ENCODE measurements at regions not wholly inside any gene's neighbourhood (a gene's known extent, or its start where the extent isn't known, plus 50 kb on each side); places are given as distances from the start of the nearest gene placed in this dataset.

DNA sequence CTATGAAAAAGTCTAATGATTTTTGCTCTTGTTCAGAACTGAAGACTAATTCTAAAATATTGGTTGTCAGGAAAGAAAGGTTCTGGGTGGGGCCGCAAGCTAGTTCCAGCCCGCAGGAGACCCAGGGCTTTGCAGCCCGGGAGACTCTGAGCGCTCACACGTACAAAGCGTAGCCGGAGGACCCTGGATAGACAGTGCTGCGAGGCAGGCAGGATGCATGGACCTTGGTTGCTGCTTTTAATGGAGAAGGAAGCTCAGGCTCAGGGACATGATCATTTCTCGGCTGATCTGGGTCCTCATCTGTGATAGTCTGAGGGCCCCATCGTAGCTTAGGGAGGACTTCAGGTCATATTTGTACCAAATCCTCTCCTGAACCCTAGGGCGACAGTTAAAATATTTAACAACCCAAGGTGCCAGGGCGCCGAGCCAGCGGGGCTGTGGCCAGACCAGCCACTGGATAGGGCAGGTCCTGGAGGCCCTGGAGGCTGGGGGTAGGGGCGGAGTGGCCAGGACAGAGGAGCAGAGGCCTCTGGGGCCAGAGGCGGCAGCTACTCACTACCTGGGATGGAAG is 70.1 kb upstream of the UNC5A start:
- 62% methylated on average over 14 of the region's 16 CpGs for WGBS (ENCODE audit: insufficient coverage)
- DNase-seq = no peak
- Histone ChIP-seq H3K27me3 (ENCODE audit: control insufficient read depth, insufficient read depth, low read length) (peaks cover 84% of the 10 kb centered on the region), H3K36me3 (ENCODE audit: control insufficient read depth, insufficient read depth, low read length) (no peaks in the 10 kb centered on the region), H3K27ac (ENCODE audit: low read length) (no peak overlapping the region), H3K9me3 (replicated peaks; ENCODE audit: control insufficient read depth, low read depth, low read length) (no peaks in the 10 kb centered on the region), H3K4me1 (ENCODE audit: control insufficient read depth, insufficient read depth, low read length) (peaks cover 10% of the 10 kb centered on the region), H3K4me3 (ENCODE audit: low read length) (no peak overlapping the region)

DNA sequence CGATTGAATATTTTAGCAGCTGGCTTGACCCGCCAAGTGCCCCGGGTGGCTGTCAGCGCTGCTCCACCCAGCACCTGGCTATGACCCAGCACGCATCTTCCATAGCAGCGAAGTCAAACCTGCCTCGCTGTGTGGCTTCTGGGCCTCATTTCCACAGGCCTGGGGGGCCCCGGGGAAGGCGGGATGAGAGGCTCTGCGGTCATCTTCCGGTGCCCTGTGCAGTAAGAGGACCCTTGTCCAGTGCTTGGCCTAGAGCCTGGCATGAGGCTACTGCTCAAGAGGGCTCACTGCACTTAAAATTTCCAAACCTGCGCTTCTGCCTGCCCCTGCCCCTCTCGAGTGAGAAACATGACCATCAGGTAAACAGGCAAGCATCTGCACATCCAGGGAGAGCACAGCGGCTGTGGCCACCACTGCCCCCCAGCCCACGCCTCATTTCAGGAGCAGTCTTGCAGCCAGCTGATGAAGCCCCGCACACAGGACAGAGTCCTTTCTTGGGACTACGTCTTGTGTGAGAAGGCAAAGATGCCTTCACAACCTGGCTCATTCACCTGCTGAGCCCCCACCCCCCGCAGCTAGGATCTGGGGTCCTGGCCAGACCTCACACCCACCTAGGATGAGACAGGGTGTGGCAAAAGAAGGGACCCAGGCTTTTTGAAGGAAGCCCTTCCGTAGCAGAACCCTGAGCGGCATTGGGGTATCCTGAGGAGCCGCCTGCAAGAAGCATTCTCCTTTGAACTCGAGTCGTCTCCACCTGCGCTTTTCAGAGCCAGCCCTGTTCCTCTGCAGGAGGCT is 69.5 kb upstream of the UNC5A start:
- WGBS (ENCODE audit: insufficient coverage) = 69% methylated on average over 23 of the region's 24 CpGs
- peaks cover 87% of the 10 kb centered on the region for H3K27me3 ChIP-seq (ENCODE audit: control insufficient read depth, insufficient read depth, low read length)

DNA sequence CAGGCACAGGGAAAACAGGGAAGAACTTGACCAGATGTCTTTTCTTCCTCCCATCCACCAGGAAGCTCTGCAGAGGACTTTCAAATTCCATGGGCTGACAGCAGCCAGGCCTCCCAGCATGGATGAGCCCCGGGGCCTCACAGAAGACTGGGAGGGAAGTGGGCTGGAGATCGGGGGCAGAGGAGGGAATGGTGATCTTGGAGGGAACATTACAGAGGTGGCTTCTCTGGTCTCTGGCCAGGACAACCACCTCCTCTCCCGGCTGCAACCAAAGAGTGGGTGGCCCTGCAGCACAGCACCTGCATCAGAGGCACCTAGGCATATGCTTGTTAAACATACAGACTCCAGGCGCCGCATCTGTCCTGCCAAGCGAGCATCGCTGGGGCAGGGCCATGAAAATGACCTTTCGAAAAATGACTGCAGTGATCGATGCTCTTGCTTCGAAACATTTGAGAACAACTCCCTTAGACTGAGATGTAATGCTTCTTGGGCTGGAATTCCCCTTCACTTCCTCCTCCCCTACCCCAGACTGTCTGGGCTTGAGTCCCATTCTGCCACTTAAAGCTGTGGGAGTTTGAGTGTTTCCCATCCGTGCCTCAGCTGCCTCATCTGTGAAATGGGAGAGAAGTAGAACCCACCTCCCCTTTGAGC is 68.7 kb upstream of the UNC5A start:
- no peak overlapping the region for H3K27ac ChIP-seq (ENCODE audit: low read length)
- H3K4me3 ChIP-seq (ENCODE audit: low read length) = no peak overlapping the region
- peaks cover 87% of the 10 kb centered on the region for H3K27me3 ChIP-seq (ENCODE audit: control insufficient read depth, insufficient read depth, low read length)
- DNase-seq = no peak
- no peaks in the 10 kb centered on the region for H3K9me3 ChIP-seq (replicated peaks; ENCODE audit: control insufficient read depth, low read depth, low read length)
- H3K4me1 ChIP-seq (ENCODE audit: control insufficient read depth, insufficient read depth, low read length) = peaks cover 10% of the 10 kb centered on the region
- H3K36me3 ChIP-seq (ENCODE audit: control insufficient read depth, insufficient read depth, low read length) = no peaks in the 10 kb centered on the region
- WGBS (ENCODE audit: insufficient coverage) = 81% methylated on average over 6 of the region's 11 CpGs

More for the DNA sequence above, 69.5 kb upstream of the UNC5A start:
- no peaks in the 10 kb centered on the region for H3K9me3 ChIP-seq (replicated peaks; ENCODE audit: control insufficient read depth, low read depth, low read length)
- H3K4me1 ChIP-seq (ENCODE audit: control insufficient read depth, insufficient read depth, low read length) = peaks cover 10% of the 10 kb centered on the region
- DNase-seq = no peak
- H3K36me3 ChIP-seq (ENCODE audit: control insufficient read depth, insufficient read depth, low read length) = no peaks in the 10 kb centered on the region
- H3K4me3 ChIP-seq (ENCODE audit: low read length) = no peak overlapping the region
- no peak overlapping the region for H3K27ac ChIP-seq (ENCODE audit: low read length)

DNA sequence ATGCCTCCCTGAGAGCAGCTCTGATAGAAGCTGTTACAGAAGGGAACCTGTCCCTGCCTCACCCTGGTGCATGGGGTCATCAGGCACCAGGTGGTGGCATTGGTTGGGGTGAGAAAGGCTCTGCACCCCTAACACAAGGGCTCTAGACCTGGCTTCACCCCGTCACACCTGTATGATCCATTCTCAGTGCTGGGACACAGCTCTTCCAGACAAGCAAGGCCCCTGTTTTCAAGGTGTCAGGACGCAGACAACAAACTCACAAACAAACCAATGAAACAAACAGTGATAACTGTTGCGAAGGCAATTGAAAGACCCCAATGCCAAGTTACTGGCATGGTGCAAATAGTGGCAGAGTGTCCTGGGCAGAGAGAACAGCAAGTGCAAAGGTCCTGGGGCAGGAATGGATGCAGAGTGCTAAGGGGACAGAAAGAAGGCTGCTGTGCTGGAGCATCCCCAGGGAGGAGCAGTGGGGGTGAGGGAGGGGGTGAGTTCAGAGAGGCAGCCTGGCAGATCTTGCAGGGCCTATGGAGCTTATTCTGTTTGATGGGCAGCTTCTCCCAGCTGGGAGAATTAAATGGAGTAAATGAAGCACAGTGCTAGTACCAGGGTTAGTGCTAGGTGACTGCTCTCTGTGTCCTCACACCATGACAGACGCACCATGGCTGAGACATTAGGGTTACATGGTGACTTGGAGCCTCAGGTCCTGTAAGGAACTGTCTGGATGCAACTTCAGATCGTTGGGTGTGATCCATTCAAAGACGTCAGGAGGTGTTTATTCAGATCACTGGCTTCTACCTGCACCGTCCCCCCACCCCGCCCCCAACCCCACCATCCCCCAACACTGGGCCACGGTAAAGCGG is 67.9 kb upstream of the UNC5A start:
- H3K4me1 ChIP-seq (ENCODE audit: control insufficient read depth, insufficient read depth, low read length) = peaks cover 10% of the 10 kb centered on the region
- no peaks in the 10 kb centered on the region for H3K36me3 ChIP-seq (ENCODE audit: control insufficient read depth, insufficient read depth, low read length)
- H3K27ac ChIP-seq (ENCODE audit: low read length) = no peak overlapping the region
- H3K4me3 ChIP-seq (ENCODE audit: low read length) = no peak overlapping the region
- WGBS (ENCODE audit: insufficient coverage) = 86% methylated on average over 1 of the region's 10 CpGs
- H3K9me3 ChIP-seq (replicated peaks; ENCODE audit: control insufficient read depth, low read depth, low read length) = no peaks in the 10 kb centered on the region
- H3K27me3 ChIP-seq (ENCODE audit: control insufficient read depth, insufficient read depth, low read length) = peaks cover 85% of the 10 kb centered on the region
- no peak for DNase-seq

DNA sequence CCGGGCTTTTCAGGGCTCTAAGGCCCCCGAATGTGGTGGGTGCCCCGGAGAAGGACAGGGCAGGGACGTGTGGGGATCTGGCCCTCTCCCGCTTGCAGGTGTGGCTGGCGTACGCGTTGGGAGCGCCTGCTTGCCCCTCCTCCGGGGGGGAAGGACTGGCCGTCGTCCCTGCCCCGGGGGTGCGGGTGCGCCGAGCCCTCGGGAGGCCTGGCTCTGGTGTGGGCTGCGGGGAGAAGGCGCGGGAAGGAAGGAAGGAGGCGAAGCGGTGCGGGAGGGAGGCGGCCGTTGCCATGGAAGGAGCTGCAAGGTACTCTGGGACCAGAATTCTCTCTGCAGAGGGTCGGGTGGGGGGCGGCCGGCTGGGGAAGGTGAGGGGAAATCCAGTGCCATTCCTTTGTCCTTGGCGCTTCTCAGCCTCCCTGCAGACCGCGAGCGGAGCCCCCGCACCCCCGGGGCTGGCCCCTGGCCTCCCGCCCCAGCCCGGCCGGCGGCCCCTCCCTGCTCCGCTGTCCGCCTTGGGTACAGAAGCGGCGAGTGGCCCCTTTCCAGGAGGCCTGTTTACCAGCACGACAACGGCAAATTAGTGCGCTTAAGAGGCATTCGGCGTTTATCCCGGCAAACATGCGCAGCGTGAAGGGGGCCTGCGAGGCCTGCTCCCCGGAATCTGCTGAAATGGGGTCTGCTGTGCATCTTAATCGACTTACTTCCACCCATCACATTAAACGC is 67.1 kb upstream of the UNC5A start:
- DNase-seq = no peak
- 3% methylated on average over 42 of the region's 54 CpGs for WGBS (ENCODE audit: insufficient coverage)
- no peak overlapping the region for H3K4me3 ChIP-seq (ENCODE audit: low read length)
- H3K27me3 ChIP-seq (ENCODE audit: control insufficient read depth, insufficient read depth, low read length) = peaks cover 86% of the 10 kb centered on the region
- no peaks in the 10 kb centered on the region for H3K36me3 ChIP-seq (ENCODE audit: control insufficient read depth, insufficient read depth, low read length)
- H3K4me1 ChIP-seq (ENCODE audit: control insufficient read depth, insufficient read depth, low read length) = peaks cover 10% of the 10 kb centered on the region
- H3K9me3 ChIP-seq (replicated peaks; ENCODE audit: control insufficient read depth, low read depth, low read length) = no peaks in the 10 kb centered on the region
- no peak overlapping the region for H3K27ac ChIP-seq (ENCODE audit: low read length)

DNA sequence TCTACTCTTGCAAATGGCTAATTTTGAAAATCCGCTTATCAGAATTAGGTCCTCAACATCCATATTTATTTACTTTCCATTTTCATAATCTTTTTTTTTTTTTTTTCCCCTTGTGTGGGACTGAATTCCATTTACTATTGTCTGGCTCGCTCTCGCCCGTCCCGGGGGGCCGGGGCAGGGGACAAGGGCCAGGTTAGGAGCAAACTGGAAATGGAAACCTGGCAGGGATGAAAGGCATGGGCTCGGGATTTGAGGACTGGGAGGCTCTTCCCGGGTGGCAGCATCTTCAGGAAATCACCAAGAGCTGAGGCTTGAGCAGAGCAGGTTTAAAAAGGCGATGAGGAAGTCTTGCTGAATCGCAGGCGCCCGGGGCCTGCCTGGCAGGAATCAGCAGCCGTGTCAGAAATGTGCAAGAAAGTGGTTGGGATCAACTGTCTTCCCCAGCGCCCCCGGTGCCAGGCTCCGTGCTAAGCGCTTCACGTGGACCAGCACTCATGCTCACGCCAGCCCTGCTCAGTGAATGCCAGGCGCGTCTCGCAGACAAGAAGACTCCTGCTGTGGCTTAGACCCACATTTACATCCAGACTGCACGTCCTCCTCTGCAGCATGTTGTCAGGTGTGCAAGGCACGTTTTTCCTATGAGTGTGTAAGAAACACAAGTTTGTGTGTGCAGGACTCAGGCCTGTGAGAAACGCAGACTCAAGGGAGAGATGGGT is 66.3 kb upstream of the UNC5A start:
- H3K4me1 ChIP-seq (ENCODE audit: control insufficient read depth, insufficient read depth, low read length) = peaks cover 10% of the 10 kb centered on the region
- no peaks in the 10 kb centered on the region for H3K36me3 ChIP-seq (ENCODE audit: control insufficient read depth, insufficient read depth, low read length)
- no peak overlapping the region for H3K27ac ChIP-seq (ENCODE audit: low read length)
- H3K4me3 ChIP-seq (ENCODE audit: low read length) = no peak overlapping the region
- DNase-seq = no peak
- H3K9me3 ChIP-seq (replicated peaks; ENCODE audit: control insufficient read depth, low read depth, low read length) = no peaks in the 10 kb centered on the region
- WGBS (ENCODE audit: insufficient coverage) = 32% methylated on average over 22 of the region's 25 CpGs
- H3K27me3 ChIP-seq (ENCODE audit: control insufficient read depth, insufficient read depth, low read length) = peaks cover 85% of the 10 kb centered on the region

DNA sequence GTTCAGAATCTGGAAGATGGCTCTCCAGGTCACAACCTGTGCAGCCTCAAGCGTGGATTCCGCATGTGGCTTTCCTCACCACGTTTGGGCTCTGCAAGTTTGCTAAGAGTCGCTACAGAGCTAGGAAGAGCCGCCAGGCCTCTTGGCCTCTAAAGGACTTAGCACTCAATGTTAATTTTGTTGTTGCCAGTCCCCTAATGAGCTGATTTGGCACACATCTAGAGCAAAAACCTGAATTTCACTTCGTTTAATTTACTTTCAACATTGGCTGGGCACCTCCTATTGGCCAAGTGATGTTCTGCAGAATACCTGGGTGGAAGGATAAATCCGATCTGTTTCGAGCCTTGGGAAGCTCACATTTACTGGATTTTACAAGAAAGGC is 65.8 kb upstream of the UNC5A start:
- Histone ChIP-seq H3K36me3 (ENCODE audit: control insufficient read depth, insufficient read depth, low read length) (no peaks in the 10 kb centered on the region), H3K4me1 (ENCODE audit: control insufficient read depth, insufficient read depth, low read length) (peaks cover 8% of the 10 kb centered on the region), H3K27ac (ENCODE audit: low read length) (no peak overlapping the region), H3K4me3 (ENCODE audit: low read length) (no peak overlapping the region), H3K27me3 (ENCODE audit: control insufficient read depth, insufficient read depth, low read length) (peaks cover 86% of the 10 kb centered on the region), H3K9me3 (replicated peaks; ENCODE audit: control insufficient read depth, low read depth, low read length) (no peaks in the 10 kb centered on the region)
- WGBS (ENCODE audit: insufficient coverage) = 66% methylated on average over 7 of the region's 8 CpGs
- DNase-seq = no peak

DNA sequence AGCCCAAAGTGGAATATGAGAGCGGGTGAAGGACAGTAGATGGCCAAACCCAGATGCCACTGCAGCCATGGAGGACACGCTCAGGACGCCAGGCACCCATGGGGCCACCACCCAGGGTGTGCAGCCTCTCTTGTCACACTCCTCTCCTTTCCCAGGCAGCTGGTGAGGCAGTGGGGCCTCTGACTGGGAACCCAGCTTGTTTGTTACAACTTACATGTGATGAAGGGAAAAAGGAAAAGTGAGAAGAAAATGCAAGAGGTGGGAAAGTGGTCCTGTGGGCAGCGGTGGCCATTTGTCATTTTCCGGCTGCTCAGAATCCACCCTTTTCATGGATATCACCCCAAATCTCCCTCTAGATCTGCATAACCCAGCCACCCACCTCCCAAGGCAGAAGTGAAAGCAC is 62.7 kb upstream of the UNC5A start:
- Histone ChIP-seq H3K9me3 (replicated peaks; ENCODE audit: control insufficient read depth, low read depth, low read length) (no peaks in the 10 kb centered on the region), H3K36me3 (ENCODE audit: control insufficient read depth, insufficient read depth, low read length) (no peaks in the 10 kb centered on the region), H3K27me3 (ENCODE audit: control insufficient read depth, insufficient read depth, low read length) (peaks cover 64% of the 10 kb centered on the region), H3K4me1 (ENCODE audit: control insufficient read depth, insufficient read depth, low read length) (peaks cover 6% of the 10 kb centered on the region), H3K4me3 (ENCODE audit: low read length) (no peak overlapping the region), H3K27ac (ENCODE audit: low read length) (no peak overlapping the region)
- 88% methylated on average over 5 of the region's 5 CpGs for WGBS (ENCODE audit: insufficient coverage)
- DNase-seq = no peak
